HG03469 (cell line): ENCODE measurements at regions not wholly inside any gene's neighbourhood (a gene's known extent, or its start where the extent isn't known, plus 50 kb on each side); places are given as distances from the start of the nearest gene placed in this dataset.

Source experiments
- ATAC-seq: cut with Tn5 transposase; IDR thresholded peaks from one replicate; pipeline ENCODE4 v1.9.1; 2021; ENCODE audit warnings: mild to moderate bottlenecking, moderate library complexity, moderate number of reproducible peaks; ENCODE audit not compliant: unreplicated experiment

DNA sequence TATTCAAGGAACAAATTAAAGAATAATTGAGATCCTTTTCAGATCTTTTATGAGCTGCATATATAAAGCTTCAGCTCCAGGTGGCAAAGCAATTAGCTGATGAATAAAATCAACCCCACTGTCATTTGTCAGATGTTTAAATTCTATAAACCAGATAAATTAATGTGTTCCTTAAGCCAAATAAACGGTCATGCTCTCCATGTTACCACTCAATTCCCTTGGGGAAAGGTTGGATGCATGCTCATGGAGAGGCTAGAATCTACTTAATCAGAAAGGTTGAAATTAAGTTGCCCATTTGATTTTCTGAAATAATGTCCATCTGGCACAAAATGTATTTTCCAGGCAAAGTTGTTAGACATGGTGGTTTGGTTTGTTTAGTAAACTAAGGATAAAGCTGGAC is 282.5 kb upstream of the SPRED2 start:
- ATAC-seq: no peak

DNA sequence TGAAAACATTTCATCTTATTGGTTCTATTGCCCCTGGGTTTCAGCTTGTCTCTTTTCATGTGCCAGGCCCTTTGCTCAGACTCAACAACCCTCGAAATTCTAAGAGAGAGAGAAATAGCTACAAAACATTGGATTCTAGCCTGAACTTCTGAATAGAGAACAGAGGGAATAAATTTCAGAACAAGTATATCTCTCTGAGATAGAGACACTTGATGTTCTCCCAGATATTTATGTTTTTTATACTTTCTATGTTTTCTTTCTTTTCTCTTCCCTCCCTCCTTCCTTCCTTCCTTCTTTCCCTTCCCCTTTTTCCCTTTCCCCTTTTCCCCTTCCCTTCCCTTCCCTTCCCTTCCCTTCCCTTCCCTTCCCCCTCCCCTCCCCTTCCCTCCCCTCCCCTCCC is 279.5 kb upstream of the SPRED2 start:
- ATAC-seq: no peak

DNA sequence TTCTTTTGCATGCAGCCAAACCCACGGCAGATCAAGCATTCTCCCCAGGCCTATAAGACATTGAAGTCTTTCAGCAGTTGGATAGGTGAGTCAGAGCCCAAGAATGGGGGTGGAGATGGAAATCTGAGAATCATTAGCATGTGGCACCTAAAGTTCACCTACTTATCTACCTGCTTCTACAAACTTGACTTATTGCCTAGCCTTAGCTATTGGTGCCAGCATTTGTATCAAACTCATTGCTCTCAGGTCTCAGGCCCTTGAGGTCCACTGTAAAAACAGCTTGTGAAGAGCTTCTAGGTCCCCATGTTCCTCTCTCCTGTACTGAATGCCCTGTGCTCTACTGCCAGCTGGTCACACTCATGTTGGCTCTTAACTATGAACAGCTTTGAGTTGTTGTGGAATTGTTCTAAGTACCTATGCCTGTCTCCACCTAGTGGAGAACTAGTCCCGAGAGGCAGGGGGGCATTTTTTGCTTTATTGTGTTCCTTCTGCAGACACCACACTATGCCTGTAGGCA is 278.4 kb upstream of the SPRED2 start:
- ATAC-seq: no peak

DNA sequence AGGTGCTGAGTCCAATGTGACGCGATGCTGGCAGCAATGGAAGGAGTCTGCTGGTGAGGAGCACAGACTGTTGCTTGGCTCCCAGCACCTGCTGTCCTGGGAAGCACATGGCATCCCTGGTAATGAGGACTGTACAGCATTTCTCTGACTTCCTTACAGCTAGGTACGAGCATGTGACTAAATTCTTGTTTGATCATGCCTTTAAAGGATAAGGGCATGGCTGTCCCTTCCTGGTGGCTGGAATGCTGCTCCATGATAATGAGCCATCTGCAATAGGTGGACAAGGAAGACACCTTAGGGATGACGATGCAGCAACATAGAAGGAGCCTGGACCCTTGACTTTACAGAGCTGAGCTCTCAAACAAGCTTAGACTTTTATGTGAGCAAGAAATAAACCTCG is 278.0 kb upstream of the SPRED2 start:
- no peak for ATAC-seq

DNA sequence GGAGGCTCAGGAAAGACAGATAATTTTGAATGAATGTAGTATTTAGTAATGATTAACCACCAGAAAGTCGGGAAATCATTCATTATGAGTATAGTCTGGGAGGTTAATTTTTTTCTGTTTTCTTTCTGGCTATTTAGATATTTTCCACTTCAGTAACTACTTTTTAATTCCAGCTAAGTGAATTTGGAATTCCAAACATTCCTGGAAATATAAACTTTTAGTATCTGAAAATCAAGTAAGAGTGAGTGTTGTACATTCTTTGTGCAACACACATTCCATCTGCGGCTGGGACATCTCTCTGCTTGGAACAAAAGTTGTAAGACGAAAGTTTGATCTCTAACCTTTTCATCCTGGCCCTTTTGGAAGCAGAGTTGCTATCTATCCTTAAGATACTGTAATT is 275.7 kb upstream of the SPRED2 start:
- ATAC-seq: no peak

DNA sequence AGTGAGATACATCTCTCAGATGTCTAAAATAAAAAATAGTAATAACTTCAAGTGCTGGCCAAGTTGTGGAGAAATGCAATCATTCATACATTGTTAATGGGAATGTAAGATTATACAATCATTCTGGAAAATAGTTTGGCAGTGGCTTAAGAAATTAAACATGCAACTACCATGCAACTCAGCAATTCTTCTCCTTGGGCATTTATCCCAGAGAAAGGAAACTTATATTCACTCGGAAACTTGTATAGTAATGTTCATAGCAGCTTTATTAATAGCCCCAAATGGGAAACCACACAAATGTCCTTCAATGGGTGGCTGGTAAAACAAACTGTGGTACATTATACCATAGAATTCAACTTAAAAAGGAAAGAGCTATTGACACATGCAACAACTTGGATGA is 274.0 kb upstream of the SPRED2 start:
- no peak for ATAC-seq

DNA sequence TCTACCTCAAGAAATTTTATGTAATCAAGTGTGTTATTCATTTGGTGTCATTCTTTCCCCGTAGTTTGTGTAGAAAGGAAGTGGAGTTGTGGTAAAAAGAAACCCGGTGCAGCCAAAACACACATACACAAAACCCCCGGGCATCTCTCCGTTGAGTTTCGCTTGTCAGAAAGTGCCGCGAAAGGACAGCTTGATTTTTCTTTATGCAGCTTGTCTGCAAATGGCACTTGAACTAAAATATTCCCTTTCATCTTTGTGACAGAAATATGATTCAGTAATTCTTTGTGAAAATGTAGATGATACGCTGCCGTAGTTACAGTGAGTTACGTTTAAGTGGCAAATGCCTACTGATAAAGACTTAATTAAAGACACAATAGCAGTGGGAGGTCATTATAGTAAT is 268.8 kb upstream of the SPRED2 start:
- ATAC-seq: no peak

DNA sequence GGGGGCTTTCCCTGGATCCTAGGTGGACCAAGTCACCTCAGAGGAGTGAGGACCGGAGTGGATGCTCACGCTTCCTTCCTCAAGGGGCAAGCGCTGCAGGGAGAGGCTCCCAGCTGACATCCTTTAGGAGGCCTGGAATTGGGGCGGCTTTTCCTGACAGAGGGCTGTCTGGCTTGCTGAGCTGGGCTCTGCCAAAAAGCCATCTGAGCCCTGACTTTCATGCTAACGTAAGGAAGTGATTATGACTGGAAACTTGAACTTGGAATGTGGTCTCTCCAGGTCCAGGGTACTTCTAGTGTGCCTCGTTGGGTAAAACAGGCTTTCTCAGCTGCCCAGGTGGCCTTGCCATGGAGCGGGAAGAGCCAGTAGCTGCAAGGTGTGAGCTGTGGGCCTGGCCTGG is 268.3 kb upstream of the SPRED2 start:
- no peak for ATAC-seq

DNA sequence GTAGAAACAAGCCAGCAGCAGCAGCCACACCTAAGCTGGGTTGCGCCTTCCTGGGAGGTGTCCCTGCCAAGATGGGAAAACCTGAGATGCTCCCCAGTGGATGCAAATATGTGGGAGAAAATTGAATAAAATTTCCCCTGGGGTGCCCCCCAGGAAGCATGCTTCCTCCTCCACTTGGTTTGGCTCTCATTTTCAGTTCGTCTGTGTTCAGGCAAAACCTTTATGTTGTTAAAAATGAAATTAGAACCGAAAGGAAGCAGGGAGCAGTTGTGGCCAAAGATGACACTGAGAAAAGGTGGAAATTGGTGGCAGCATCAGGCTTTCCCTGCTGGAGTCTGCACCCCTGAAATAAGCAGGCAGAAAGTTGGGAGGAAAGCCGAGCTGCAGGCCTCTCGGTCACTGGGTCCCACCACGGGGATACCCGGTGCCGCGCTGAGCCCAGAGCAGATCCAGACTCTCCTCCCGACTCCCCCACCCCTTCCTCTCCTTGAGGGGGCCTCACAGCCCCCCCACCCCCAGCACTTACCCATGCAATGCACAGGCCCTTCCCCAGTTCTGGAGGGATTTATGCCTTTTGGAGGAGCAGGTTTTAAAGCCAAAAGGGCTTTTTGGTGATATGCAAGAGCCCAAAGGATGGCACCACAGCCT is 267.7 kb upstream of the SPRED2 start:
- ATAC-seq: no peak

DNA sequence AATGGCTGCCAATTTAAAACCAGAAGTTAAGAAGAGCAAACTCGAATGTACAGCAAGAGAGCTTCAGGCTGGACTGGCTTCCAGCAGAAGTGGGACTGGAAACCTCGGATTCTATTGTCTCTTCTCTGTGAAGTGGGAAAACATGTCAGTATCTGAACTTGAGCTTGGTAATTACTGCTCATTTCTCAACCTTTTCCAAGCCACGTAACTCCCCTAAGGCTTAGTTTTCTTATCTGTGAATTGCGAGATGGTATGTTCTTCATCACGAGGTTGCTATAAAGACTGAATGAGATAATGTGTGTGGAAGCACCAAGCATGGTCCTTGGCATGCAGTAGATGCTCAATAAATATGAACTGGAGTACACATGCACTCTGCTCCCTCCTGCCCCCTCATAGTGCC is 259.4 kb upstream of the SPRED2 start:
- no peak for ATAC-seq

DNA sequence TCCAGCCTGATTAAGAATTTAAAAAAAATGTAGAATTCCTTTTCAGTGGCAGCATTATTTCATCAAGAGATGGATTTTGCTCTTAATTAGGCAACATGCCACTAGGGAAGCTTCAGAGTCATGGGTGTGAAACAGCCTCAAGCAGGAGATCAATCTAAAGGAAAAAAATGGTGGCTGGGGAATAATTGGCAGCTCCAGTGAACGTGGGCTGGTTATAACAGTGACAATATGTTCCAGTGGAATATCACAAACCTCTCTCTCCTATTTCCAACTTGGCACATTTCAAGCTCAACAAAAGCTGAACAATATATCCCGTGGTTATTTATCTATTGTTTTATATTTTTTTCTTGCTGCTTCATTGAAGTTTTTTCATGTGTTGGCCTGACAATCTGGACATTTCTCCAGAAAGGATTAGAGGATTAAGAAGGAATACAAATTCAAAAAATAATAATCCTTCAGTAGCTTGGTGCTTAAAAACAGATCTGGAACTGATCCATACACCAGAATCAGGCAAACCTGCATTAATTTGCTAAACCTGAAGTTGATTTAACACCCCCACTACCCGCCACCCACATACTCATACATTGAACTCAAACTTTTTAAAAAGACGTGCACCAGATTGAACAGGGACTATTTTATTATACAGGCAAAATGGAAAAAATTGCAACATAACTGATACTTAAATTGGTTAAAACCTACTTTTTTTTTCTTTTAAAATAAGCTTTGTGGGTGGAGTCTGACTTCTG is 255.9 kb upstream of the SPRED2 start:
- ATAC-seq: no peak

DNA sequence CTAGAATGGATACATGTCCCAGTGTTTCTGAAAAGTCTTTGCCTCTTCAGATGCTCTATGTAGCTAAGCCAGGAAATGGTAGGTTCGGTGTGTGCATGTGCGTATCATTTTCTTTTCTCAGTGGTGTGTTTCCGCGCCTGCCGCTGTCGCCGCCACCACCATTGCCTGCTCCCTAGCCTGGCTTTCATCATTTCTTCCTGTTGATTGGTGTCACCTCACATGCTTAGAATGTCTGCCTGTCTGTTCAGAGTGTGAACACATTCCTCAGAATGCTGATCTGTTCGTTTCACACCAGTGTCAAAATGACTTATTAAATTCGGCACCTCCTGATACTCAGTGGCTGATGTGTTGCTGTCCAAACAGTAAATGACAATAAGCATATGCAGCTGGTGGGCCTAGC is 255.2 kb upstream of the SPRED2 start:
- ATAC-seq: no peak

DNA sequence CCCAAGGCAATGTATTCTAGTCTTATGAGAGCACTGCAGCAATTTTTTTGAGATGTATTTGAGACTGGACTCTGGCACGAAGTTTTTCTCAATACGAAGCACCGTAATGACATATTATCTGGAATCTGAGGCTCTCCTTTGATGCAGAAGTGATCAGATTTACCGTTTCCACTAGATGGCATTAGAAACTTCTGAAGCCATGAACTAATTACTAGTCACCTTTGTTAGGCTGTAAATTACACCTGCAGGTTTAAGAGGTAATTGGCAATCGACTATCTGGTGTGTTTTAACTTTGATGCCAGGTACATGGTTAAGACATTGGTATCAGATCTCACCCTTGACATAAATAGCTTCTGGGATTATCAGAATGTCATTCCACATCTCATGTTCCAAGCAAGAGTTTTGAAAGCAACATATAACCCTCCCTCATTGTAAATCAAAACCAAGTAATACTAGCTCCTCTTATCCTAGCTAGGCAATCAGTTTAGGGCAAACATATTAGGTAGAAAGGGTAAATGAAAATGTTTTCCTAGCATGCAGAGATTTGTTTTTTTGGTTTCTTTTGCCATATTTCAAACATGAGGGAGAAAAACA is 254.6 kb upstream of the SPRED2 start:
- no peak for ATAC-seq

DNA sequence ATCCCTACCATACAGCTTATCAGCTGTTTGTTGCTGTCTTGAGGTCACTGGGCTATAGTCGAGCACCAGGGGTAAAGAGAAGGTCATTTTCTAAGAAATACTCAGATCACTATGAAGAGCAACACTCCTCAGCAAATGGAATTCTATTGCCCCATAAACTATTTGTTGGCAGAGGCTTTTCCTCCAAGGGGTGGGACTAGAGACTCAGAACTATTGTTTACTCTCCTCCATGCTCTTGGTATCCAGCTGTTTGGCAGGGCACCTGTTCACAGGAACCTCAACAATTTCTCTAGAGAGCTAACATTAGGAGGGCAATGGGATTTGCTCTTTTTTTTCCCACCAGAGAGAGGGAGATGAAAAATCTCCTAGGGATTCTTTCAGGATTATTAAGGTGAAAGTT is 249.1 kb upstream of the SPRED2 start:
- ATAC-seq: no peak

DNA sequence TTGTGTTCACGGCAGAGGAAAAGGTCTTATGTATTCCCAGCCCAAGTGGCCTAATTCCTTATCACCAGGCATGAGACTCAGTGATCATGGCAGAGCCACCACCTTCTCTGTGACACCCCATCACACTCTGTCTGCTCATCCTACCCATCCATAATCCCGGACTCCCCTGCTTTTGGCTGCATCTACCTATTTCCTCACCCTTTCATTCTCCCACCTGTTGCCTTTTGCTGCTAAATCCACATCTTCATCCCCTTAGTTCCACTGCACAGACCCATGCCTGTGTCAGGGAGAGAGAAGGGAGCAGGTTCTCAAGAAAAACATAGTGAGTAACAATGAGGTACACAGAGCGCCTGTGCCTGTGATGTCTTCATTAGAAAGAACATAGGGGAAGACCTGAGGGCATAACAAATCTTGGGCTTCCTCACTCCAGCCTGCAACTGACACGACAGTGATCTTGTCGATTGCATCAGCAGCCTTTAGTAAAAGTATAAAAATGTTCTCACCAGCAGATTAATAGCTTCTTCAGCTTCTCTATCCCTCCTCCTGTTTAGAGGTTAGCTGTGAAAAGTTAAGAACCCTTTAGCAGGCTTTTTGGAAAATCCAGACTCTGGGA is 246.5 kb upstream of the SPRED2 start:
- ATAC-seq: no peak

DNA sequence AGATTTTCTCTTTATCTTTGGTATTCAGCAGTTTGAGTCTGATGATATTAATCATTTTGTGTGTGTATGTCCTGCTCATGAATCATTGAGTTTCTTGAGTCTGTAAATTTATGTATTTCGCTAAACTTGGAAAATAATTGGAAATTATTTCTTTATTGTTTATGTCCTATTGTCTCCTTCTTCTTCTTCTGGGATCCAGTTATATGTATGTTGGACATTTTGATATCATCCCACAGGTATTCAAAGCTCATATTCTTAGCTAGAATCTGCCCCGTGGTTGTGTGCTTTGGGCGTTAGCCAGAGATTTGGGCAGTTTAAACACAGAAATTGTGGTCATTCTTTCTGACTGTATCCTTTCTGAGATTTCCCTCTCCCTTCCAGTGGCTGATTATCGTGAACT is 243.0 kb upstream of the SPRED2 start:
- ATAC-seq: no peak

DNA sequence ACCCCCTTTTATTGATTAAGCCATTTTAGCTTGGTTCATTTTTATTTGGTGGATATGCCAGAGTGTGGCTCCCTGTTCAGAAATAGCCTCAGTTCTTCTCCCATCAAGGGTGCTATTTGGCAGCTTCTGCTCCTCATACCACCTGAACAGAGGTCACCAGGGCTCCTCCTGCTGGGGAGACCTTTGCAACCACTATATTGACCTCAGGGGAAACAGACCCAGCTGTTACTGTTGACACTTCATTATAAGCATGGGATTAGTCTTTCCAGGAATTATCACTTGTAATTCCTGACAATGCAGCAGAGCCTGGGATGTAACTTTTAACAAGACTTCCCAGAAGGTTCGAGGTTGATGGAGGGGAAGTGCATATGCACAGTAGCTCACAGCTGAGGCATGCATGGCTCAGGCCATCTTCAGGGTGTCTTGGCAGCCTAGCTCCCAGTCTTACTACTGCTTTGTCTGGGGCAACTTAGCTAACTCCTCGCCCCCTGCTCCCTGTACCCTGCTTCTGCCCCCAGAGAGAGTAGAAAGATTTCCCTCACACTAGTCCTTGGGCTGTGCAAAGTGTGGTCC is 239.4 kb upstream of the SPRED2 start:
- ATAC-seq: no peak

DNA sequence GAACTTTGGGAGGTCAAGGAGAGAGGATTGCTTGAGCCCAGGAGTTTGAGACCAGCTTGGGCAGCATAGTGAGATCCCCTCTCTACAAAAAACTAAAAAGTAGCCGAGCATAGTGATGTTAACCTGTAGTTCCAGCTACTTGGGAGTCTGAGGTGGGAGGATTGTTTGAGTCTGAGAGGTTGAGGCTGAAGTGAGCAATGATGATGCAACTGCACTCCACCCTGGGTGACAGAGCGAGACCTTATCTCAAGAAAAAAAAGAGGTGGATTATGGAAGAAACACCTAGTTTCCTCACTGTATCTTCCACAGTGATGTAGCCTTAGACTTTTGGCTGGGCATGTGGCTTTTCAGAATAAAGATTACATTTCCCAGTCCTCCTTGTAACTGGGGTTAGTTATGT is 237.2 kb upstream of the SPRED2 start:
- no peak for ATAC-seq

DNA sequence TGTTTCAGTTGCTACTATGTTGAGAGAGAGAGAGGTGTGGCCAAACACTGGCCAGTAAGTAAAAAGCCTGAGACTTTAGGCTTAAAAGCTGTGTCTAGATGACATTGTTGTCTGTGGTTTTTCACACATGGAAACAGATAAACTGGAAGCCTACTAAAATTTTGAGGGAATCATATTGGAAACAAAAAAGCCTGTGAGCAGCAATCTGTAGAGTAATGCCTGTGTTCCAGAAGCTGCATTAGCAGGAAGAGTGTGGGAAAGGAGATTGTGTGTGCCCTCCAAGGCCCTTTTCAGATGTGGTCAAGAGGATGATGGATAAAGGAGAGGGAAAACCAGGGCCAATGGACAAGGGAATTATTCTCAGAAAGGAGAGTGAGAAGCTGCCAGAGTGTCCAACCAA is 236.3 kb upstream of the SPRED2 start:
- no peak for ATAC-seq

DNA sequence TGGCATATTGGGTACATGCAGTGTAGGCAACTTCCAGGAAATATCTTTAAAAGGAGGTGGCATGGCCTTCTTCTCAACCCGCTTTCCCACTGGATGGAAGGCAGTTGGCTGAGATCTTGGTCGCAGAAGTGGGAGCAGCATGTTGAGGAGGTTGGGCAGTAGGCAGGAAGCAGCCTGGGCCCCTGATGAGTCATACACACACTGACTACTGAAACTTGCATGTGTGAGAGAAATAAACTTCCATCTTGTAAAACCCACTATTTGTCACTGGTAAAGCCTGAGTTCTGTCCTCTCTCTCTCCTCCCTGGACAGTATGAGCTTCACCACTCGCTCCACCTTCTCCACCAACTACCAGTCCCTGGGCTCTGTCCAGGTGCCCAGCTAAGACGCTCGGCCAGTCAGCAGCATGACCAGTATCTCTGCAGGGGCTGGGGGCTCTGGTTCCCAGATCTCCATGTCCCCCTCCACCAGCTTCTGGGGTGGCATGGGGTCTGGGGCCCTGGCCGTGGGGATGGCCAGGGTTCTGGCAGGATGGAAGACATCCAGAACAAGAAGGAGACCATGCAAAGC is 233.8 kb upstream of the SPRED2 start:
- peak; percentile 99 for ATAC-seq

DNA sequence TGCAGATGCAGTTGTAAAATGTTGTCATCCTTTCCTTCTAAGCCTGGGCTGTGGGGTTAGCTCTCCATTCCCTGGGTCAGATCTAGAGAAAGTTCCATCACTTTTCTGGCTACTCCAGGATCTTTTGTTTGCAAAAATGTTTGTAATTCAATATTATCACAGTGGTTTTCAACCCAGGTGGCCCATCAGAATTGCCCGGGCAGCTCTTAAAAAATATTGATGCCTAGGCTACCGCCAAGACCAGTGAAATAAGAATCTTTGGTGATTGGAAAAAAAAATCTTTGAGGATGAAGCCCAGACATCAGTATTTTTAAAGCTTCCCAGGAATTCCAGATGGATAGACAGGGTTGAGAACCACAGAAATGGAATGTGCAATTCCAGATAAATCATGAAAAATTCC is 232.5 kb upstream of the SPRED2 start:
- ATAC-seq: no peak
